Eye (tissue), 1 donor: ENCODE measurements at regions not wholly inside any gene's neighbourhood (a gene's known extent, or its start where the extent isn't known, plus 50 kb on each side); places are given as distances from the start of the nearest gene placed in this dataset.

ENCODE experiments used
- DNase-seq: peaks from one replicate; pipeline ENCODE4 v3.0.0-alpha.2; 2015

- DNase-seq = no peak
Observed at GRCh38 chr4:138964716-138965426, 50.7 kb upstream of the NOCT start.

- no peak for DNase-seq
Observed at GRCh38 chr4:138963412-138963811, 52.2 kb upstream of the NOCT start.

- no peak for DNase-seq
Observed at GRCh38 chr4:138961664-138962063, 53.9 kb upstream of the NOCT start.

- no peak for DNase-seq
Observed at GRCh38 chr4:138961129-138961528, 54.5 kb upstream of the NOCT start.

GRCh38 chr4:138960175-138960710 is 55.3 kb upstream of the NOCT start:
- DNase-seq = no peak

GRCh38 chr4:138959097-138959815 is 56.3 kb upstream of the NOCT start:
- DNase-seq = no peak

- no peak for DNase-seq
Observed at GRCh38 chr4:138958519-138958918, 57.1 kb upstream of the NOCT start.

- no peak for DNase-seq
Observed at GRCh38 chr4:138957302-138957701, 58.3 kb upstream of the NOCT start.

GRCh38 chr4:138954428-138954827 is 61.2 kb upstream of the NOCT start:
- DNase-seq = no peak

- peak; percentile 16 for DNase-seq
Observed at GRCh38 chr4:138953961-138954371, 61.6 kb upstream of the NOCT start.

- no peak for DNase-seq
Observed at GRCh38 chr4:138952411-138952810, 63.2 kb upstream of the NOCT start.

- DNase-seq = no peak
Observed at GRCh38 chr4:138951764-138952163, 63.8 kb upstream of the NOCT start.

GRCh38 chr4:138949866-138950265 is 65.7 kb upstream of the NOCT start:
- DNase-seq = no peak

- no peak for DNase-seq
Observed at GRCh38 chr4:138948918-138949317, 66.7 kb upstream of the NOCT start.

GRCh38 chr4:138946306-138946705 is 69.3 kb upstream of the NOCT start:
- no peak for DNase-seq

GRCh38 chr4:138945840-138946239 is 69.7 kb upstream of the NOCT start:
- no peak for DNase-seq

- no peak for DNase-seq
Observed at GRCh38 chr4:138945401-138945800, 70.2 kb upstream of the NOCT start.

- DNase-seq = no peak
Observed at GRCh38 chr4:138943893-138944292, 71.7 kb upstream of the NOCT start.

- no peak for DNase-seq
Observed at GRCh38 chr4:138941037-138941436, 74.5 kb upstream of the NOCT start.

- no peak for DNase-seq
Observed at GRCh38 chr4:138939960-138940359, 75.6 kb upstream of the NOCT start.

GRCh38 chr4:138938366-138938690 is 77.3 kb upstream of the NOCT start:
- DNase-seq = peak; percentile 74

- DNase-seq = no peak
Observed at GRCh38 chr4:138935135-138935807, 80.3 kb upstream of the NOCT start.

GRCh38 chr4:138927072-138927471 is 88.5 kb upstream of the NOCT start:
- DNase-seq = no peak

- DNase-seq = no peak
Observed at GRCh38 chr4:138925495-138925894, 90.1 kb upstream of the NOCT start.
